Kidney epithelial cell (primary cell): ENCODE measurements at regions not wholly inside any gene's neighbourhood (a gene's known extent, or its start where the extent isn't known, plus 50 kb on each side); places are given as distances from the start of the nearest gene placed in this dataset.
A peak's percentile ranks its signal among the peaks of the same experiment; 100 is the strongest.

Experiments used
- DNase-seq: peaks from one replicate; pipeline ENCODE4 v3.0.0-alpha.2; 2010; ENCODE audit warnings: low read depth
- H3K27me3 ChIP-seq: 2 replicates; pipeline ENCODE4 v1.6.0; 2011; ENCODE audit warnings: low read length; ENCODE audit not compliant: control insufficient read depth, insufficient read depth
- H3K36me3 ChIP-seq: 2 replicates; pipeline ENCODE4 v1.5.1; 2011; ENCODE audit warnings: low read length; ENCODE audit not compliant: control insufficient read depth, insufficient read depth
- H3K4me3 ChIP-seq: 2 replicates; pipeline ENCODE4 v1.5.1; 2011; ENCODE audit warnings: low read depth, mild to moderate bottlenecking, control low read depth, low read length
- CTCF ChIP-seq: IDR thresholded peaks from 2 replicates; pipeline ENCODE4 v1.5.1; 2011; ENCODE audit warnings: mild to moderate bottlenecking, moderate library complexity, low read length, control low read depth, inconsistent platforms; ENCODE audit not compliant: insufficient read depth, poor library complexity, severe bottlenecking

DNA sequence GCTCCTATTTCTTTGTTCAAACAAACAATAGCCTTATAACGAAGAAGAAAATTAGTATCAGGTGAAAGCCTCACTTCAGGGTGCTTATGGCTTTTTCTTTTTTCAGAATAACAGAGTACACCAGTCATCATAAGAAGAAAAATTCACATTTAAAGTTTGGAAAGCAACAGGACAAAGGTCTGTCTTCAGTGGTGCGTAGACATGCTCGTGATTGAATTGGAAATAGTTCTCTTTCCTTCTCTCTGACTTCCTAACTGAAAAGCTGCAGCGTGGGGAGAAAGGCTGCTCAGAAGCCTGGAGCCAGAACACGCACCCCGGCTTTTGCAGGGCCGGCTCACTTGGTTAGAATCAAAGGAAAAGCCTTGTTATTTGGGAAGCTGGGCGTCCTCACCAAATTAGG is 127.6 kb upstream of the ZNF516 start:
- DNase-seq: no peak
- no peaks in the 10 kb centered on the region for H3K27me3 ChIP-seq
- H3K4me3 ChIP-seq: no peak overlapping the region
- no peak for TF ChIP-seq CTCF
- no peaks in the 10 kb centered on the region for H3K36me3 ChIP-seq

DNA sequence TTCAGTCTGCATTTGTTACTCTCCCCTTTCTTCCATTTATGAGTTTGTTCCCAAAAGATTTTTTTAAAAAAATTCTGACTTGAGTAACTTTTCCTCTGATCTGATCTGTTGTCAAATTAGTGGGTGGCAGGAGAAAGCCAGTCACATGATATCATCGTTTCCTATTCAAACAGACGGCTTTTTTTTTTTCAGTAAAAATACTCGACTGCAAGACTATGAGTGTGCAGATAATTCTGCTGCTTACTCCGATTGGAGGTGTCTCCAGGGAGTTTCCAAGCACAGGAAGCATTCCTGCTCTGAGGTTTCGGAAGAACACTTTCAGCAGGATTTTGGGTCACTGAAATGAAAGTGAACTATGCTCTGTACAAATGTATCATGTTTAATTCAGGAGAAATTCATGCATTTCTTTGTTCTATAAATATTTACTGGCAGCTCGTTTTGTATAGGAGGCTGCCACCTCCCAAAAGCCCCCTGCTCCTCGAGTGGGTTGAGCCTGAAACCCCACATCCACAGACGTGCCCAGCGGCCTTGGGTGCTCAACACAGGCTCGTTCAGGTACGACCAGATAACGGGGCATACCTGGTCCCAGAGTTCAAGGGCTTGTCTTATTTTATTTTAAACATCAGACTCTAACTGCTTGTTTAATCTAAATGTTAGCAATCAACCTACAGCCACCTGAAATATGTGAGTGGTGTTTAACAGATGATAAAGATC is 126.9 kb upstream of the ZNF516 start:
- Histone ChIP-seq H3K36me3 (no peaks in the 10 kb centered on the region), H3K27me3 (no peaks in the 10 kb centered on the region), H3K4me3 (peak overlapping the region; percentile 4)
- no peak for DNase-seq
- TF ChIP-seq CTCF: no peak

DNA sequence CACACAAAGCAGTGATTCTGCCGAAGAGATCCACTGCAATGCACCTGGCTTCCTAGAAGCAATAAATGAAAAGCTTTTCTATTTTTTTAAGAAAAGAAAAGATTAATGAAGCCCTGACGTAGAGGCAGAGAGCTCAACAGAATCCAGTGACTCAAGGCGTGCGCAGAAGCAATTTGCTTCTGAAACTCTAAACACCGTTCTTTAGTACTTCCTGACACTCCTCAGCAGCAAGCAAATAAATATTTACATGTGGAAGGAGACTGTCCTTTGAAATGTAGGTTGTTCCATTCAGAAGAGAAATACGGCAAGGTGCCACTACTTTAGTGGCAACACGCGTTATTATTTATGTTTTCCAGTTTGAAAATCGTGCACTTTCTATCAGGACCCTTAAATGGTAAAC is 126.2 kb upstream of the ZNF516 start:
- TF ChIP-seq CTCF: no peak
- no peak for DNase-seq
- no peaks in the 10 kb centered on the region for H3K27me3 ChIP-seq
- no peak overlapping the region for H3K4me3 ChIP-seq
- no peaks in the 10 kb centered on the region for H3K36me3 ChIP-seq

- TF ChIP-seq CTCF: peak; percentile 82
- Histone ChIP-seq H3K27me3 (no peaks in the 10 kb centered on the region), H3K36me3 (no peaks in the 10 kb centered on the region), H3K4me3 (peak overlapping the region; percentile 2)
- no peak for DNase-seq
These were observed 125.5 kb upstream of the ZNF516 start for GRCh38 chr18:76620321-76621170.

- Histone ChIP-seq H3K27me3 (no peaks in the 10 kb centered on the region), H3K4me3 (no peak overlapping the region)
- no peak for DNase-seq
These were observed 124.7 kb upstream of the ZNF516 start for GRCh38 chr18:76619621-76620315.

More at GRCh38 chr18:76619621-76620315, 124.7 kb upstream of the ZNF516 start:
- no peaks in the 10 kb centered on the region for H3K36me3 ChIP-seq
- TF ChIP-seq CTCF: no peak
